T-helper 1 cell treated with Interleukin-12 subunit alpha and Interleukin-12 subunit beta and Interleukin-4 antibody, amounts not matched to agents 30 μg/mL and 1 μg/mL, for 36 hours (primary cell): ENCODE measurements at regions not wholly inside any gene's neighbourhood (a gene's known extent, or its start where the extent isn't known, plus 50 kb on each side); places are given as distances from the start of the nearest gene placed in this dataset.

Experiments used
- H3K27ac Mint-ChIP-seq: one replicate; pipeline ENCODE4 v1.8.0; 2021; ENCODE audit warnings: mild to moderate bottlenecking, mixed read lengths
- H3K27me3 Mint-ChIP-seq: one replicate; pipeline ENCODE4 v1.8.0; 2021; ENCODE audit warnings: low read depth, mixed read lengths
- H3K36me3 Mint-ChIP-seq: one replicate; pipeline ENCODE4 v1.8.0; 2021; ENCODE audit warnings: low read depth, mixed read lengths
- H3K4me1 Mint-ChIP-seq: one replicate; pipeline ENCODE4 v1.8.0; 2021; ENCODE audit warnings: low read depth, mixed read lengths
- H3K4me3 Mint-ChIP-seq: one replicate; pipeline ENCODE4 v1.8.0; 2021; ENCODE audit warnings: mild to moderate bottlenecking, moderate library complexity, mixed read lengths
- H3K9me3 Mint-ChIP-seq: one replicate; pipeline ENCODE4 v1.8.0; 2021; ENCODE audit warnings: mixed read lengths

DNA sequence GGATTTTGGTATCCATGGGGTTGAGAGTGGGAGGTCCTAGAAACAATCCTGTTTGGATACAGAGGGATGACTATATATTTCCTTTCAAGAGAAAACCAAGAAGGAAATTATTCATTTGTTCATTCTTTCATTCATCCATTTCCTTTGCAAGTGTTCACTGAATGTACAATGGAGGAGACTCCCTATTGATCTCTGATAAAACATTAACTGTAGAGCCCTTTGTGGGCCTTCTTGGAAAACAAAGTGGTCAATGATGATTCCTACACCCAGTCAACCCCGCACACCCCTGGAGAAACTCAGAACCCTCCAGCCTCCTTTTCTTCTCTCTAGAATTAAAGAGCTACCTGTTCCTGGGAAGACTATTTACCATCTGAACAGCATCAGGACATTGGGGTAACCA, 247.3 kb downstream of the AUH start:
- H3K27me3 Mint-ChIP-seq = peaks cover 13% of the 10 kb centered on the region
- peaks cover 28% of the 10 kb centered on the region for H3K4me1 Mint-ChIP-seq
- peaks cover 32% of the 10 kb centered on the region for H3K9me3 Mint-ChIP-seq
- H3K36me3 Mint-ChIP-seq = peaks cover 37% of the 10 kb centered on the region
- no peak overlapping the region for H3K27ac Mint-ChIP-seq
- no peak overlapping the region for H3K4me3 Mint-ChIP-seq

GRCh38 chr9:91116211-91116610, 245.5 kb downstream of the AUH start:
- Mint-ChIP-seq H3K9me3 (peaks cover 16% of the 10 kb centered on the region), H3K36me3 (peaks cover 22% of the 10 kb centered on the region), H3K27me3 (peaks cover 16% of the 10 kb centered on the region), H3K4me3 (no peak overlapping the region), H3K4me1 (peaks cover 28% of the 10 kb centered on the region), H3K27ac (no peak overlapping the region)

- Mint-ChIP-seq H3K27ac (no peak overlapping the region), H3K27me3 (peaks cover 16% of the 10 kb centered on the region), H3K9me3 (peaks cover 14% of the 10 kb centered on the region), H3K4me1 (peaks cover 28% of the 10 kb centered on the region), H3K4me3 (no peak overlapping the region), H3K36me3 (peaks cover 22% of the 10 kb centered on the region)
Measured at GRCh38 chr9:91116711-91117110, 245.0 kb downstream of the AUH start.

DNA sequence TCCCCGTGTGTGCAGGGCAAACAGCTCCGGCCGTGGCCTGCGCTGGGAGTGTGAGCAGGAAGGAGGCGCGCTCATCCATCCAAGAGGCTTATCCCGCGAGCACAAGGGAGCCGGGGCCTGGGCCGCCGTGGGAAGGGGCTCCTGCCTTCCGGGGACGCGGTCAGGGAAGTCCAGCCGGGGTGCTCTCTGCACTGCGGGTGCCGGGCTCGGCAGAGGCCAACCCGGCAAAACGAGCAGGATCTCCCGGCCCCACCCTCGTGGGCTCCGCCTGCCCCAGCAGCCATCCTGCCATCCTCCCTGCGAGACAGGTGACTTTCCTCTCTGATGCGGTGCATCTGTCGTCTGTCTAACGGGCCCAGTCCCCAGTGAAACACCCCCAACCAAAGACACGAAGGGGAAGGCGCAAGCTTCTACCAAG, 244.2 kb downstream of the AUH start:
- H3K27ac Mint-ChIP-seq = no peak overlapping the region
- no peak overlapping the region for H3K4me3 Mint-ChIP-seq
- peaks cover 24% of the 10 kb centered on the region for H3K4me1 Mint-ChIP-seq
- peaks cover 25% of the 10 kb centered on the region for H3K36me3 Mint-ChIP-seq
- peaks cover 16% of the 10 kb centered on the region for H3K27me3 Mint-ChIP-seq
- H3K9me3 Mint-ChIP-seq = peaks cover 14% of the 10 kb centered on the region

DNA sequence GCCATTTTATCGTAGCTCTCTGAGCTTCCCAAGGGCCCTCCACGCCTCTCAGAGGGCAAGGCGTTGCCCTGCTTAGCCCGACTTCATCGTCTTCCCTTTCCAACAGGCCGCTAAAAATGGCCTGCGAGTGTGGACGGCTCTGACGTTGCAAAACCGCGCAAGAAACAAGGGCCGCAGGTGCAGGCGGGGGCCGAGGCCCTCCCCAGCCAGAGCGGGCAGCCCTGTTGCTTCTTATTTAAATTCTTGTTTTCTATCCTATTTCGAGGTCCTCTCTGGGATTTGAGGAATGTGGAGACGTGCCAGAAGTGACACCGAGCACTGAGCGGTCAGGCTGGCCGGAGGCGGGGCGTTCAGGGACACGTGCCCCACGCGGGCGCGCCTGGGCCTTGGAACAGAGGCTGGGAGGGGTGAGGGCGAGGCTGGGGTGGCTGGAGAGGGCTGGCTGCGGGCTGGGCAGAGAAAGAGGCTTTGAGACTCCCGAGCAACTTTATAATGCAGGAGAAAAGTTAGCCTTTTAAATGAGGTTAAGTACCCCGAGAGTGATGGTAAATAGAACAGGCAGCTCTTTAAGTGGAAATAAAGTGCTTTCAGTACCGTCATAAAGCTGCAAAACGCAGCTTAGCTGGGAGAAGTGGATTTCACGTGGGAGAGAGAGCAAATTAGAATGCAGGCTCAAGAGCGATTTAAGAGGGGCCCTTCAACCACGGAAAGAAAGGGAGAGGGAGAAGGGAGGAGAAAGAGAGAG, 243.6 kb downstream of the AUH start:
- Mint-ChIP-seq H3K36me3 (peaks cover 24% of the 10 kb centered on the region), H3K27me3 (peaks cover 16% of the 10 kb centered on the region), H3K4me1 (peaks cover 18% of the 10 kb centered on the region), H3K27ac (no peak overlapping the region), H3K9me3 (peaks cover 12% of the 10 kb centered on the region), H3K4me3 (no peak overlapping the region)

DNA sequence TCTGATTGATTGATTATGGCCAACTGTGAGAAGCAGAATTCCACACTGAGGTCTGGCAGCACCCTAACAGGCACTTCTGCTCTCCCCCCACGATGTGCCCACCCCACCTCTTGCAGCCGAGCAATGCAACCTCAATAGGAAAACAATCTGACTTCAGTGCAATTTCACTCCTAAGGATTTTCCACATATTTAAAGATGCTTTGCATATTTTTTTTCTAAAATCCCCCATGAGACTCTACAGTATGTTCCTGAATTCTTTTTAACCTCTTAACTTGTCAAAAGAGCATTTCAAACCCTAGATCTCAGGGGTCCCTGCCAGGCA, 243.1 kb downstream of the AUH start:
- Mint-ChIP-seq H3K4me3 (no peak overlapping the region), H3K4me1 (peaks cover 13% of the 10 kb centered on the region), H3K27me3 (peaks cover 16% of the 10 kb centered on the region), H3K27ac (no peak overlapping the region), H3K36me3 (peaks cover 23% of the 10 kb centered on the region), H3K9me3 (peaks cover 10% of the 10 kb centered on the region)

GRCh38 chr9:91119142-91119541, 242.6 kb downstream of the AUH start:
- no peak overlapping the region for H3K27ac Mint-ChIP-seq
- peaks cover 13% of the 10 kb centered on the region for H3K4me1 Mint-ChIP-seq
- H3K27me3 Mint-ChIP-seq = peaks cover 16% of the 10 kb centered on the region
- H3K9me3 Mint-ChIP-seq = peaks cover 14% of the 10 kb centered on the region
- no peak overlapping the region for H3K4me3 Mint-ChIP-seq
- H3K36me3 Mint-ChIP-seq = peaks cover 25% of the 10 kb centered on the region

- Mint-ChIP-seq H3K27me3 (peaks cover 16% of the 10 kb centered on the region), H3K27ac (no peak overlapping the region), H3K4me1 (peaks cover 13% of the 10 kb centered on the region), H3K4me3 (no peak overlapping the region), H3K36me3 (peaks cover 28% of the 10 kb centered on the region), H3K9me3 (peaks cover 19% of the 10 kb centered on the region)
Measured at GRCh38 chr9:91119679-91120078, 242.0 kb downstream of the AUH start.

GRCh38 chr9:91120200-91120599, 241.5 kb downstream of the AUH start:
- peaks cover 16% of the 10 kb centered on the region for H3K27me3 Mint-ChIP-seq
- H3K9me3 Mint-ChIP-seq = peaks cover 25% of the 10 kb centered on the region
- H3K27ac Mint-ChIP-seq = no peak overlapping the region
- no peak overlapping the region for H3K4me3 Mint-ChIP-seq
- peaks cover 33% of the 10 kb centered on the region for H3K36me3 Mint-ChIP-seq
- peaks cover 12% of the 10 kb centered on the region for H3K4me1 Mint-ChIP-seq

GRCh38 chr9:91122755-91123154, 239.0 kb downstream of the AUH start:
- Mint-ChIP-seq H3K4me3 (no peak overlapping the region), H3K4me1 (peaks cover 8% of the 10 kb centered on the region), H3K27ac (no peak overlapping the region), H3K27me3 (peaks cover 11% of the 10 kb centered on the region), H3K9me3 (peaks cover 34% of the 10 kb centered on the region), H3K36me3 (peaks cover 44% of the 10 kb centered on the region)

DNA sequence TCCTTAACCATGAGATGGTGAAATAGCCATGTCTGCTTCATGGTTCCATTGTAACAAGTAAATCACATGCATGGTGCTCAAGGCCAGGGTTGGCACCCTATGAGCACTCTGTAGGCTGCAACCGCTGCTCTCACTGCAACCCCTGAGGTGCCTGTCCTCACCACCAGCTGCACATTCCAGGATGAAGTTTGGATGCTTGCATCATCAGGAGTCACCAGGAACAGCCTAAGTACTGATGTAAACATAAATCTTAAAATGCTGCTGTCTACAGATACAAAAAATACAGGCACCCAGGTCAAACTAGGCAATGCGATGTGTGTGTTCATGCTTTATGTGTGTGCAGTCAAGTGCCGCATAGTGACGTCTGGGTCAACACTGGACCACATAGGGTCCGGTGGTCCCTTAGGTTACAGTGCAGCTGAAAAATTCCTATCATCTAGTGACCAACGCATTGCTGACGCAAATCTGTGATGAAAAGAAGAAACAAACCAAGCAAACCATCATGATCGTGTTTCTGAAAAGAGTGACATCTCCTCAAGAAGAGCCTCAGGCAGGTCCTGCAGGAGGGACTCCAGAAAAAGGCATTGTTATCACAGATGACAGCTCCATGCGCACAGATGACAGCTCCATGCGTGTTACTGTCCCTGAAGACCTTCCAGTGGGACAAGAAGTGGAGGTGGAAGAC, 234.8 kb downstream of the AUH start:
- Mint-ChIP-seq H3K4me1 (peaks cover 31% of the 10 kb centered on the region), H3K27ac (no peak overlapping the region), H3K36me3 (peaks cover 47% of the 10 kb centered on the region), H3K27me3 (no peaks in the 10 kb centered on the region), H3K9me3 (peaks cover 35% of the 10 kb centered on the region), H3K4me3 (no peak overlapping the region)

DNA sequence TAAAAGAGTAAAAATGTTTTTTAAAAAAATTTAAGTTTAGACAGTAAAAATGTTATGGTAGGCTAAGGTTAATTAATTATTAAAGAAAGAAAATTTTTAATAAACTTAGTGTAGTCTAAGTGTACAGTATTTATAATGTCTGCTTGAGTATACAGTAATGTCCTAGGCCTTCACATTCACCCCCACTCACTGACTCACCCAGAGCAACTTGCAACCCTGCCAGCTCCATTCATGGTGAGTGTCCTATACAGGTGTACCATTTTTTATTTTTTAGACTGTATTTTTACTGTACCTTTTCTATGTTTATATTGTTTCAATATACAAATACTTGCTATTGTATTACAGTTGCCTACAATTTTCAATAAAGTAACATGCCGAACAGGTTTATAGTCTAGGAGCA, 234.1 kb downstream of the AUH start:
- peaks cover 46% of the 10 kb centered on the region for H3K36me3 Mint-ChIP-seq
- H3K9me3 Mint-ChIP-seq = peaks cover 31% of the 10 kb centered on the region
- H3K27ac Mint-ChIP-seq = no peak overlapping the region

GRCh38 chr9:91130796-91131318, 230.9 kb downstream of the AUH start:
- Mint-ChIP-seq H3K4me1 (peaks cover 36% of the 10 kb centered on the region), H3K27ac (peak overlapping the region; percentile 90), H3K9me3 (peaks cover 10% of the 10 kb centered on the region), H3K4me3 (peak overlapping the region; percentile 59), H3K36me3 (peaks cover 40% of the 10 kb centered on the region), H3K27me3 (peaks cover 3% of the 10 kb centered on the region)

More for the DNA sequence above, 234.1 kb downstream of the AUH start:
- Mint-ChIP-seq H3K4me1 (peaks cover 34% of the 10 kb centered on the region), H3K27me3 (no peaks in the 10 kb centered on the region), H3K4me3 (no peak overlapping the region)

GRCh38 chr9:91131433-91131839, 230.3 kb downstream of the AUH start:
- Mint-ChIP-seq H3K36me3 (peaks cover 42% of the 10 kb centered on the region), H3K27me3 (peaks cover 4% of the 10 kb centered on the region), H3K4me3 (peak overlapping the region; percentile 59), H3K4me1 (peaks cover 34% of the 10 kb centered on the region), H3K9me3 (peaks cover 13% of the 10 kb centered on the region), H3K27ac (peak overlapping the region; percentile 90)

DNA sequence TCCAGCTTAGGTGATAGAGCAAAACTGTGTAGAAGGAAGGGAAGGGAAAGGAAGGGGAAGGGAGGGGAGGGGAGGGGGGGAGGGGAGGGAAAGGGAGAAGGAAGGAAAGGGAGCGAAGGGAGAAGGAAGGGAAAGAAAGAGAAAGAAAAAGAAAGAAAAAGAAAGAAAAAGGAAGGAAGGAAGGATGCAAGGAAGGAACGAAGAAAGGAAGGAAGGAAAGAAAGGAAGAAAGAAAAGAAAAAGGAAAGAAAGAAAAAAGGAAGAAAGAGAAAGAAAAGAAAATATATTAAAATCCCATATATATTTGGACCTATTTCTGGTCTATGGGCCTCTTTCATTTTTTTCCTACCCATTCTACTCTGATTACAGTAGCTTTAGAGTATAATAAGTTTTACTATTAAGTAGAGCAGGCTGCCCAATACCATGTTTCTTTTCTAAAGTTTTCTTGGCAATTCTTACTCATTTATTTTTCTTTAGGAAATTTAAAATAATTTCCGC, 229.1 kb downstream of the AUH start:
- peaks cover 41% of the 10 kb centered on the region for H3K4me1 Mint-ChIP-seq
- H3K4me3 Mint-ChIP-seq = no peak overlapping the region
- H3K36me3 Mint-ChIP-seq = peaks cover 42% of the 10 kb centered on the region
- peaks cover 4% of the 10 kb centered on the region for H3K27me3 Mint-ChIP-seq
- peaks cover 17% of the 10 kb centered on the region for H3K9me3 Mint-ChIP-seq
- H3K27ac Mint-ChIP-seq = peak overlapping the region; percentile 90
